Omental fat pad (tissue), 3 donors: ENCODE measurements at regions not wholly inside any gene's neighbourhood (a gene's known extent, or its start where the extent isn't known, plus 50 kb on each side); places are given as distances from the start of the nearest gene placed in this dataset.
A peak's percentile ranks its signal among the peaks of the same experiment; 100 is the strongest.

Experiments used
- ATAC-seq: fragments of 150-250 bp; one replicate; pipeline ENCODE4 v1.9.1; 2016; ENCODE audit warnings: mild to moderate bottlenecking, moderate library complexity; ENCODE audit not compliant: low FRiP score
- DNase-seq: peaks from one replicate; pipeline ENCODE4 v3.0.0-alpha.2; 2019; ENCODE audit warnings: low spot score
- TF ChIP-seq, protein P1 (sequence below), 3 donors: fragments of 450-650 bp; IDR thresholded peaks; one replicate each; pipeline ENCODE4 v1.5.1; 2016 to 2017; ENCODE audit warnings: antibody characterized with exemption in 3 of 3, mild to moderate bottlenecking in 3 of 3, moderate library complexity in 2 of 3

DNA sequence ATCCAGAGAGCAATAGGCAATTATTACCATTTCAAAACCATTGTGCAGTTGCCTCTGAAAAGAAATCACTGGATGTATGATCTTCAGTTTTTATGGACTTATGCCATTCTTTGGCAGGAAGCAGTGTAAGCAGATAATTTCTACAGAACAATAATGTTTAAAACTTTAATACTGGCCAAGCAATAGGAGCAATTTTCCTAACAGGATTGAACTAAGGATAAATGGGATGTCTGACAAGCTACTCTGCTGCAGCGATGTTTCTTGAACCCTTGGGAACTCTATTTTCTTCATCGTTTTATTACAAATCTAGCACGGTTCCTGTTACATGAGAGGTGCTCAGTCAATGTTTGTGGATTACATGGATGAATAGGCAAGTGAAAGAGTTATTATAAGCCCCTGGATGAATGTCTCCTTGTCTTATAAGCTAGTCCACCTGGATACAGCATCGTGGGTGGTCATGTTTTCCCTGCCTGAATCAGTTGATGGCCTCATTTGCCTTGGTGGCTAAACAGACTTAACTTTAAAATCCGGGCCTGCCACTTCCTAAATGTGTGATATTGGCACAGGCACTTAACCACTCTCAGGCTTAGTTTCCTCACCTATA lies 68.2 kb upstream of the MDM1 start:
- DNase-seq = no peak
- ATAC-seq = no peak

DNA sequence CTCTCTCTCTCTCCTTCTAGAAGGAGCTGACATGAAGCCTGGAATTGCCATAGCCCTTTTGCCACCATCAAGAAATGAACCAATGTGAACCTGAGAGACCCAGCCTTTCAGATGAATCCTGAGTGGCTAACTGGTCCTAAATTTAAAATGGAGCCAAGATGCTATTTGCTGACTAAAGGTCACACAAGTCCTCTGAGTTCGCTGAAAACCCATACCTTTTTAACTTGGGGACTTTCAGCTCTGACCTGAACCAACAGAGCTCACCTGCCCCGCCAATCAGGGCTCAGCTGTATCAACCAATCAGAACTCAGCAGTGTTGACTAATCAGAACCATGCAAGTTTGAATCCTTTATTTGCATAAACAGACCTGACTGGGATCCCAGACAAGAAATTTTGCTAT lies 70.3 kb upstream of the MDM1 start:
- TF ChIP-seq, protein P1, sequence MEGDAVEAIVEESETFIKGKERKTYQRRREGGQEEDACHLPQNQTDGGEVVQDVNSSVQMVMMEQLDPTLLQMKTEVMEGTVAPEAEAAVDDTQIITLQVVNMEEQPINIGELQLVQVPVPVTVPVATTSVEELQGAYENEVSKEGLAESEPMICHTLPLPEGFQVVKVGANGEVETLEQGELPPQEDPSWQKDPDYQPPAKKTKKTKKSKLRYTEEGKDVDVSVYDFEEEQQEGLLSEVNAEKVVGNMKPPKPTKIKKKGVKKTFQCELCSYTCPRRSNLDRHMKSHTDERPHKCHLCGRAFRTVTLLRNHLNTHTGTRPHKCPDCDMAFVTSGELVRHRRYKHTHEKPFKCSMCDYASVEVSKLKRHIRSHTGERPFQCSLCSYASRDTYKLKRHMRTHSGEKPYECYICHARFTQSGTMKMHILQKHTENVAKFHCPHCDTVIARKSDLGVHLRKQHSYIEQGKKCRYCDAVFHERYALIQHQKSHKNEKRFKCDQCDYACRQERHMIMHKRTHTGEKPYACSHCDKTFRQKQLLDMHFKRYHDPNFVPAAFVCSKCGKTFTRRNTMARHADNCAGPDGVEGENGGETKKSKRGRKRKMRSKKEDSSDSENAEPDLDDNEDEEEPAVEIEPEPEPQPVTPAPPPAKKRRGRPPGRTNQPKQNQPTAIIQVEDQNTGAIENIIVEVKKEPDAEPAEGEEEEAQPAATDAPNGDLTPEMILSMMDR (IDR thresholded peaks at IDR 0.05) = no peak
- ATAC-seq (no peak), DNase-seq (no peak)

More for the DNA sequence above, 68.2 kb upstream of the MDM1 start:
- TF ChIP-seq, protein P1 (IDR thresholded peaks at IDR 0.05) = no peak

DNA sequence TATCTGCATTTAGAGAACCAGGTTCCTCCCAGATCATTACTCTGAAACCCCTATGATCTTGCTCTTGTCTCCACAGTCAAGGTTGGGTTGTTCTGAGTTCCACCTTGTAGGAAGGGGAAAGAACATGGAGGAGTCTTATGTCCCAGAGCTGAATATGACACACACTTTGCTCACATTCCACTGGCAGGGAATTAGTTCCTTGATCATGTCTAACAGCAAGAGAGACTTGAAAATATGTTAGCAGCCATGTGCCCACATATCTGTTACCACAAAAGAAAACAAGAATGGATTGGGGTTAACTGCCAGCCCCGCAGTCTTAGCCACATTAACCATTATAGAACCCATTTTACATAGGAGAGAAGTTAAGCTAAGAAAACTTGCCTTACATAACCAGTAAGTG lies 71.1 kb upstream of the MDM1 start:
- TF ChIP-seq, protein P1 (IDR thresholded peaks at IDR 0.05) = no peak
- DNase-seq = no peak
- ATAC-seq = no peak

DNA sequence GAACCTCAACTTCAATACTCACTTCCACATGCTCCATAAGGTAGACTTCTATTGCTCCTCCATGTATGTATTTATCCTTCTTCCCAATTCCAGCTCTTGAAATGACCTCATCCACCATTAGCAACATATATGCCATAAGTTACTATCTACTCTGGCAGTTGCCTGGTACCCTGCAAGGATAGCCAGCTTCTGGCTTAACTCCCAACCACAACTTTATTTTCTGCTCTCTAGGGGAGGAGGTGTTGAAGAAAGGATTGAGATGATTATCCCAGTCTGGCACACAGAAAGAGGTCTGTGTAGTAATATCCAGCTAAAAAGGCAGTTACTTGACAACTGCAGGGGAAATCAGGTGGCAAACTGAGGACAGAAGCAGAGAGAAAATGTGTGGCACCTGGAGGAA lies 71.5 kb upstream of the MDM1 start:
- ATAC-seq (no peak), DNase-seq (no peak)
- TF ChIP-seq, protein P1 (IDR thresholded peaks at IDR 0.05) = no peak

DNA sequence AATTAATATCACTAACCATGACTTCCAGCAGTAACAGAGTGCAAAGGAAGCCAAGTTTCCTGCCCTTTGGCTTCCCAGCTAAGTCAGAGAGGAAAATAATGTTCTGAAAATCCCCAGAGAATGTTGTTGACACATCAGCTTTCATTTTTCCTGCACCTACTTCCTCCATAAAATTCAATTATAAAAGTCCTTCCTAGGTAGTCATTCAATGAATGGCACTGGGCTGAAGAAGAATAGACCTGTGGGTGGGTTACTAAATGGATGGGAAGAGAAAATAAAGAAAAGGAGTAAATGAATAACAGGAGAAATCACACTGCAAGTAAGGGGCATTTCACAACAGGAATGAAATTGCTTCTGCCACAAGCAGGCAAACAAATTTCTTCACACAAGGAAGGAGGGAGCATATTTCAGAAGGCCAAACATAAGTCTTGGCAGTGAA lies 73.2 kb upstream of the MDM1 start:
- DNase-seq = no peak
- ATAC-seq = peak; percentile 17
- TF ChIP-seq, protein P1 (IDR thresholded peaks at IDR 0.05) = no peak

DNA sequence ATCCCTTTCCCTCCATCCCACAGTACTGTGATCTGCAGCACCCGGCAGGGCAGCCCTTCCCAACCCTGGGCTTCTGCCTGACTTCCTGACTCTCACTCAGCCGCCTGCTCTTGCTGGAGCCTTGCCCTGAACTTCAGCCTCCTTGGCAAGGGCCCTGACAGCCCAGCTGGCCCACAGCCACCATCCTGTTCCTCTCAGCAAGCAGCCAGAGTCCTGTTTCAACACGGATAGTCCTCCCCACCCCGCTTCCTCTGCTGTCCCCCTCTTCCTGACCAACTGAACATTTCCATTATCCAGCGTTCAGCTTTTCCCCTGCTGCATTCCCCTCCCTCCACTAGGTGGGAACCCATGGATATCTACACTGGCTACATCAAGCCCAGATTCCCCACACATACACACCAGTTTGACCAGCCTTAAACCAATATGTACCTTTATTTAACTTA lies 74.0 kb upstream of the MDM1 start:
- TF ChIP-seq, protein P1 (IDR thresholded peaks at IDR 0.05) = no peak
- DNase-seq (peak; percentile 64), ATAC-seq (peak; percentile 93)

DNA sequence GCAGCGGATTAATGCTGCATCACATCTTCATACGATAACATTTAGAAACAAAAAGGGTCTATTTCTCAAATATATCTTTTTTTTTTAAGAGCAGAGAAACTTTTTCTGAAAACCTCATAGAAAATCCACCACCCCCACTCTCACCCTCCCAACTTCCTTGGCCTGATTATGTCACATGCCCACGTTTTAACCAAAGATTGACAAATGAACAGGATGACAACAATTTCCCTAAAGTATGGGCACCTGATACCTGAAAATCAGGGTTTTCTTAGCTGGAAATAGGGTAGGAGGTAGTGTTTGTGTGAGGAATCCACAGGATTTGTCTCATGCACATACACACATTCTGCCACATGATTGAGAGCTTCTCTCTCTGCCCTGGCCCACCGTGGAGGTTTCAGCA lies 74.7 kb upstream of the MDM1 start:
- DNase-seq (no peak), ATAC-seq (no peak)
- TF ChIP-seq, protein P1 (IDR thresholded peaks at IDR 0.05) = no peak
